B cell (primary cell): ENCODE measurements at regions not wholly inside any gene's neighbourhood (a gene's known extent, or its start where the extent isn't known, plus 50 kb on each side); places are given as distances from the start of the nearest gene placed in this dataset.

ENCODE experiments used
- ATAC-seq: fragments of 200-7000 bp; cut with Tn5 transposase; one replicate; pipeline ENCODE4 v1.10.0; 2021; ENCODE audit warnings: low read depth, mild to moderate bottlenecking, moderate number of reproducible peaks, moderate library complexity
- CTCF ChIA-PET: fragments of 350-600 bp; sonication (Branson Sonifier 250); formaldehyde crosslinking; loops from one replicate; lab custom pipeline; 2021; ENCODE audit warnings: antibody characterized with exemption, inconsistent platforms; lab: Charles Lee
- POLR2A ChIA-PET: fragments of 350-600 bp; sonication (Branson Sonifier 250); formaldehyde crosslinking; loops from one replicate; lab custom pipeline; 2021; ENCODE audit warnings: antibody characterized with exemption; lab: Charles Lee
- DNase-seq: peaks from one replicate; pipeline ENCODE4 v3.0.0; 2013
- H2AFZ ChIP-seq: 2 replicates; pipeline ENCODE4 v1.6.1; 2012; ENCODE audit warnings: mild to moderate bottlenecking, low read depth, low read length; ENCODE audit not compliant: insufficient read depth, poor library complexity, severe bottlenecking
- H3K27ac ChIP-seq, 2 donors: 1 replicate in 1 of 2; 2 replicates in 1 of 2; pipeline ENCODE4 v1.5.1; 2012 to 2013; ENCODE audit warnings: low read length in 2 of 2, mild to moderate bottlenecking in 2 of 2, moderate library complexity in 1 of 2
- H3K27me3 ChIP-seq, 4 experiments: fragments of 200-600 bp in 1 of 4; sonication (generic) in 1 of 4; replicated peaks in 1 of 4; 1 replicate in 2 of 4; 2 replicates in 2 of 4; pipeline versions ENCODE4 v1.6.1 to v1.7.0; 2013 to 2016; ENCODE audit warnings: low read length in 3 of 4, mild to moderate bottlenecking in 2 of 4, mixed read lengths in 1 of 4, moderate library complexity in 1 of 4; ENCODE audit not compliant: insufficient read depth in 4 of 4, control insufficient read depth in 3 of 4; ENCODE audit errors: control extremely low read depth in 1 of 4
- H3K36me3 ChIP-seq, 2 experiments: replicated peaks in 1 of 2; 1 replicate in 1 of 2; 2 replicates in 1 of 2; pipeline versions ENCODE4 v1.6.1 to v1.7.1; 2013; ENCODE audit warnings: low read length in 1 of 2; ENCODE audit not compliant: insufficient read depth in 2 of 2, control insufficient read depth in 1 of 2; ENCODE audit errors: control extremely low read depth in 1 of 2, extremely low read depth in 1 of 2
- H3K4me1 ChIP-seq, 2 donors: fragments of 200-600 bp in 1 of 2; sonication (generic) in 1 of 2; 1 replicate in 1 of 2; 2 replicates in 1 of 2; pipeline versions ENCODE4 v1.5.1 to v1.6.1; 2013 to 2017; ENCODE audit warnings: low read length in 2 of 2; ENCODE audit not compliant: control insufficient read depth in 2 of 2, insufficient read depth in 2 of 2
- H3K4me2 ChIP-seq: replicated peaks from 2 replicates; pipeline ENCODE3; 2012; ENCODE audit warnings: mild to moderate bottlenecking, low read depth, low read length; ENCODE audit not compliant: poor library complexity, severe bottlenecking
- H3K4me3 ChIP-seq, 5 experiments: fragments of 200-600 bp in 1 of 5; sonication (generic) in 1 of 5; 1 replicate in 3 of 5; 2 replicates in 2 of 5; pipeline versions ENCODE4 v1.5.1 to v1.7.0; 2011 to 2016; ENCODE audit warnings: low read length in 4 of 5, mild to moderate bottlenecking in 4 of 5, low read depth in 2 of 5, control low read depth in 1 of 5, moderate library complexity in 1 of 5; ENCODE audit not compliant: insufficient read depth in 1 of 5; ENCODE audit errors: control extremely low read depth in 1 of 5, extremely low read depth in 1 of 5
- H3K79me2 ChIP-seq: fragments of 200-600 bp; sonication (generic); one replicate; pipeline ENCODE4 v1.6.0; 2016; ENCODE audit warnings: low read length; ENCODE audit not compliant: control insufficient read depth, insufficient read depth
- H3K9ac ChIP-seq: fragments of 200-600 bp; sonication (generic); 2 replicates; pipeline ENCODE4 v1.6.1; 2017; ENCODE audit warnings: mild to moderate bottlenecking, low read length, moderate library complexity
- H3K9me3 ChIP-seq, 3 donors: one replicate each; pipeline versions ENCODE4 v1.6.1 to v1.7.1; 2013; ENCODE audit warnings: low read length in 2 of 3; ENCODE audit not compliant: control insufficient read depth in 2 of 3, insufficient read depth in 1 of 3; ENCODE audit errors: control extremely low read depth in 1 of 3
- H4K20me1 ChIP-seq: 2 replicates; pipeline ENCODE4 v1.6.0; 2012; ENCODE audit warnings: mild to moderate bottlenecking, low read length; ENCODE audit not compliant: insufficient read depth, control insufficient read depth, poor library complexity, severe bottlenecking
- H3K27ac Mint-ChIP-seq: one replicate; pipeline ENCODE4 v1.8.0; 2021; ENCODE audit warnings: mixed read lengths
- H3K27me3 Mint-ChIP-seq: one replicate; pipeline ENCODE4 v1.8.0; 2021; ENCODE audit warnings: mixed read lengths
- H3K4me1 Mint-ChIP-seq: one replicate; pipeline ENCODE4 v1.8.0; 2021; ENCODE audit warnings: mixed read lengths
- H3K4me3 Mint-ChIP-seq: one replicate; pipeline ENCODE4 v1.8.0; 2021; ENCODE audit warnings: mixed read lengths
- H3K9me3 Mint-ChIP-seq: one replicate; pipeline ENCODE4 v1.8.0; 2022; ENCODE audit warnings: mixed read lengths; ENCODE audit not compliant: insufficient read depth
- CTCF ChIP-seq: fragments of 200-600 bp; IDR thresholded peaks from one replicate; pipeline ENCODE4 v1.8.0; 2022; ENCODE audit warnings: antibody characterized with exemption, mild to moderate bottlenecking
- EZH2 ChIP-seq: IDR thresholded peaks from 2 replicates; pipeline ENCODE4 v1.6.1; 2012; ENCODE audit warnings: borderline replicate concordance, low read depth, mild to moderate bottlenecking, moderate library complexity, low read length; ENCODE audit not compliant: insufficient read depth, poor library complexity, severe bottlenecking
- WGBS: methylation state at CpG from one replicate; pipeline ENCODE4 v1.1.5; 2013; ENCODE audit warnings: missing lambda C conversion rate; ENCODE audit not compliant: insufficient coverage; 5-methylcytosine and 5-hydroxymethylcytosine counted together
- intact Hi-C: fragments of 100-400 bp; cut with micrococcal nuclease; formaldehyde crosslinking; loops from one replicate; pipeline ENCODE4 v1.10.0; 2022

- Histone ChIP-seq H3K27ac (no peak overlapping the region), H3K4me2 (no peak overlapping the region), H3K4me1 (no peaks in the 10 kb centered on the region), H3K9me3 (no peaks in the 10 kb centered on the region), H3K36me3 (no peaks in the 10 kb centered on the region), H4K20me1 (no peaks in the 10 kb centered on the region), H3K4me3 (no peak overlapping the region), H3K27me3 (no peaks in the 10 kb centered on the region), H3K79me2 (no peaks in the 10 kb centered on the region), H2AFZ (no peak overlapping the region), H3K9ac (no peak overlapping the region)
- peaks cover 2% of the 10 kb centered on the region for H3K4me1 Mint-ChIP-seq
- DNase-seq (no peak), ATAC-seq (no peak)
- TF ChIP-seq CTCF (no peak), EZH2 (no peak)
- no peak overlapping the region for H3K4me3 Mint-ChIP-seq
- ChIA-PET POLR2A (no interaction called here), CTCF (no interaction called here)
- no peaks in the 10 kb centered on the region for H3K27me3 Mint-ChIP-seq
- intact Hi-C loops: no loop called here
- no peak overlapping the region for H3K27ac Mint-ChIP-seq
- WGBS: no CpG with 5 or more reads among the region's 1 CpG
- no peaks in the 10 kb centered on the region for H3K9me3 Mint-ChIP-seq
Observed at GRCh38 chr4:115272185-115272584, 158.8 kb upstream of the NDST4 start.

- Histone ChIP-seq H4K20me1 (no peaks in the 10 kb centered on the region), H3K4me3 (no peak overlapping the region), H3K27ac (no peak overlapping the region), H3K36me3 (no peaks in the 10 kb centered on the region), H3K79me2 (no peaks in the 10 kb centered on the region), H3K4me1 (no peaks in the 10 kb centered on the region), H3K4me2 (no peak overlapping the region), H2AFZ (no peak overlapping the region), H3K9me3 (no peaks in the 10 kb centered on the region), H3K9ac (no peak overlapping the region), H3K27me3 (no peaks in the 10 kb centered on the region)
- 63% methylated on average over 1 of the region's 1 CpG for WGBS
- ChIA-PET CTCF (no interaction called here), POLR2A (no interaction called here)
- DNase-seq (no peak), ATAC-seq (no peak)
- no peak overlapping the region for H3K4me3 Mint-ChIP-seq
- no peaks in the 10 kb centered on the region for H3K4me1 Mint-ChIP-seq
- H3K9me3 Mint-ChIP-seq: no peaks in the 10 kb centered on the region
- no peak overlapping the region for H3K27ac Mint-ChIP-seq
- TF ChIP-seq CTCF (no peak), EZH2 (no peak)
- intact Hi-C loops: no loop called here
- H3K27me3 Mint-ChIP-seq: no peaks in the 10 kb centered on the region
Observed at GRCh38 chr4:115260195-115260594, 146.8 kb upstream of the NDST4 start.
